ENCODE measurements at regions not wholly inside any gene's neighbourhood (a gene's known extent, or its start where the extent isn't known, plus 50 kb on each side); places are given as distances from the start of the nearest gene placed in this dataset.

DNA sequence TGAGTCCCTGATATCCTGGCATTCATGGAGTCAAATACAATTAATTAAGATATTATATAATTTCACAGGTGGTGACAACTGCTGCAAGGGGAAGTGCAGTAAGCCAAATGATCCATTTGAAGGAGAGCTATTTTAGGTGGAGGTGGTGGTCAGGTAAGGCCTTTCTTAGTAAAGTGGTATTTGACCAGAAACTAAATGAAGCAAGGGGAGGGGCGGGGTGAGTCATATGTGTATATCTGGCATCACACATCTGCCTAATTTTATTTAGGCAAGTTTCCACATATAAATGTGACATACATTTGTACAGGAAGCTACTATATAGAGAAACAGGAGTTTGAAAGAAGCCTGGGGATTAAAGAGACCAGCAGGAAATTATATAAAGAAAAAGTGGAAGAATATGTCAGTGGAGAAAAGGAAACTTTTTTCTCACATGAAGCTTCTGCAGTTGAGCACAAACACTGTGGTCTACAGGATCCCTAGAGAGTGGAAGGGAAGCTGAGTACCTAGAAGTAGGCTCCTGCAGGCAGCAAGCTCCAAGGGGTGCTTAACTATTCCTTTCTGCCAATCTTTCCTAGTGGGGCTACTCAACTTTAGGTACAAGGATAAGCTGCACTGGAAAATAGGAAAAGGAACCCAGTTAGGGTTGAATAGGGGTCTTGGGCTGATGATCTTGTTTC is 99.6 kb downstream of the OGFRL1 start:
- Mint-ChIP-seq H3K4me3 (no peak overlapping the region), H3K27ac (no peak overlapping the region), H3K4me1 (no peaks in the 10 kb centered on the region), H3K36me3 (ENCODE audit: low read depth) (no peaks in the 10 kb centered on the region), H3K27me3 (peaks cover 22% of the 10 kb centered on the region)
- no peak for ATAC-seq
- no peak for DNase-seq
- H3K9me3 ChIP-seq (ENCODE audit: control insufficient read depth, low read length, poor library complexity, severe bottlenecking), result no peaks in the 10 kb centered on the region

- Mint-ChIP-seq H3K4me1 (no peaks in the 10 kb centered on the region), H3K36me3 (ENCODE audit: low read depth) (no peaks in the 10 kb centered on the region)
- no peak for ATAC-seq
Measured at GRCh38 chr6:71388856-71389527, 100.4 kb downstream of the OGFRL1 start.

GRCh38 chr6:71391126-71391525 is 102.5 kb downstream of the OGFRL1 start:
- Mint-ChIP-seq H3K27ac (no peak overlapping the region), H3K4me3 (no peak overlapping the region)

More at GRCh38 chr6:71388856-71389527, 100.4 kb downstream of the OGFRL1 start:
- no peaks in the 10 kb centered on the region for H3K9me3 ChIP-seq (ENCODE audit: control insufficient read depth, low read length, poor library complexity, severe bottlenecking)
- no peak for DNase-seq
- Mint-ChIP-seq H3K27ac (no peak overlapping the region), H3K27me3 (peaks cover 26% of the 10 kb centered on the region), H3K4me3 (no peak overlapping the region)

DNA sequence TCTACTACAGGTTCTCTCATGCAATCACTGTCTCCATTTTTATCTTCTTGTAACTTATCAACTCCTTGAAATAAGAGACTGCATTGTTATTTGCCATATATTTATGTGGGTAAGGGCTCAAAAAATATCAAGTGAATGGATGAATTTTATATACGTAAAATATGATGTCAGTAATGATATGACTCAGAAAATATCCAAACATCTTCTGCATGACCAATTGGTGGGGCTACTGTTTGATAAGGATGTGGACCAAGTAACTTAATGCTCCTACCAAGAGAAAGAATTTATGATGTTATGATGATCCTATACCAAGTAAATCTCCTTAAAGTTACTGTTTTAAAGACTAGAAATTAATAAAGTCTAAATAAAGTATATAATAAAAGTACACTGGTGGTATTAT is 103.7 kb downstream of the OGFRL1 start:
- Mint-ChIP-seq H3K4me3 (no peak overlapping the region), H3K27ac (no peak overlapping the region), H3K4me1 (peaks cover 2% of the 10 kb centered on the region), H3K27me3 (peaks cover 39% of the 10 kb centered on the region), H3K36me3 (ENCODE audit: low read depth) (no peaks in the 10 kb centered on the region)
- DNase-seq, result no peak
- no peak for ATAC-seq
- no peaks in the 10 kb centered on the region for H3K9me3 ChIP-seq (ENCODE audit: control insufficient read depth, low read length, poor library complexity, severe bottlenecking)

More at GRCh38 chr6:71391126-71391525, 102.5 kb downstream of the OGFRL1 start:
- ATAC-seq (no peak), DNase-seq (no peak)
- peaks cover 2% of the 10 kb centered on the region for H3K4me1 Mint-ChIP-seq
- H3K36me3 Mint-ChIP-seq (ENCODE audit: low read depth), result no peaks in the 10 kb centered on the region
- peaks cover 29% of the 10 kb centered on the region for H3K27me3 Mint-ChIP-seq
- H3K9me3 ChIP-seq (ENCODE audit: control insufficient read depth, low read length, poor library complexity, severe bottlenecking), result no peaks in the 10 kb centered on the region

DNA sequence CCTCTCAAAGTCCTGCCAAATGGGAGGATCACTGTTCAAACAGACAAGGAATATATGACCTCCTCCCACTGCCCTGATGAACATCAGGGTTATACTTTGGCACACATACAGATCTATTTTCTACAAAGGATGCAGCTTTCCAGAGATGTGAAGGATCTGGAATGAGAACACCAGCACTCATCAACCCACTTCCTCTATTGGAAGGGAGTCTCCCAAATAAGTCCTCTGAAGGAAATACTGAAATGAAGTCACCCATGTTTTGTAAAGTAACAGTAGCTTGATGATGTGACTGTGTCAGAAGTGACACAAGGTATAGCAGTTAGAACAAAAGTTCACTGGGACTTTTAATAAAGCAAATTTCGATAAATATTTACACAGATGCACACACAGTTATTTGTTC is 104.9 kb downstream of the OGFRL1 start:
- peaks cover 2% of the 10 kb centered on the region for H3K4me1 Mint-ChIP-seq
- H3K9me3 ChIP-seq (ENCODE audit: control insufficient read depth, low read length, poor library complexity, severe bottlenecking), result no peaks in the 10 kb centered on the region
- ATAC-seq, result no peak
- no peaks in the 10 kb centered on the region for H3K36me3 Mint-ChIP-seq (ENCODE audit: low read depth)
- no peak overlapping the region for H3K4me3 Mint-ChIP-seq
- no peak overlapping the region for H3K27ac Mint-ChIP-seq
- no peak for DNase-seq
- H3K27me3 Mint-ChIP-seq, result peaks cover 39% of the 10 kb centered on the region

DNA sequence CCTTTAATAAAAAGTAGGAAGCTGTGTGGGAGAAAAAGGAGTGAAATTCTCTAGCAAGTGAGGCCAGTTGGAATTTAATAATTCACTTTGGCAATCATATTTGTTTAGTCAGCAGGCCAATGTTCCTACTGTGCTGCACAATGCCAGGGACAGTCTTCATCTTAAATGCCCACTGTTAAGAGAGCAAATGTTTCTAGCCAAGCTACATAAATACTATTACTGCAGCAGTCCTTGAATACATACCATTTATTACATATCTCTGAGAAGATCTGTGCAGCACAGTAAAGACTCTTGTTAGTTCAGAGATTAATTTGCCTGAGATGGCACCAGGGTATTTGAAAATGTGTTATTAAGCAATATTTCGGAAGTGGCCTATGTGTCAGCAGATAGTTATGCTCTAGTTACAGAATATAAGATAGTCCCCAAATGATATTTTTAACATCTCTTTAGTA is 105.4 kb downstream of the OGFRL1 start:
- H3K9me3 ChIP-seq (ENCODE audit: control insufficient read depth, low read length, poor library complexity, severe bottlenecking), result no peaks in the 10 kb centered on the region
- H3K27me3 Mint-ChIP-seq, result peaks cover 38% of the 10 kb centered on the region
- ATAC-seq (no peak), DNase-seq (no peak)
- H3K36me3 Mint-ChIP-seq (ENCODE audit: low read depth), result no peaks in the 10 kb centered on the region
- no peak overlapping the region for H3K27ac Mint-ChIP-seq
- H3K4me3 Mint-ChIP-seq, result no peak overlapping the region
- peaks cover 2% of the 10 kb centered on the region for H3K4me1 Mint-ChIP-seq

- Mint-ChIP-seq H3K27ac (no peak overlapping the region), H3K27me3 (peaks cover 30% of the 10 kb centered on the region), H3K36me3 (ENCODE audit: low read depth) (no peaks in the 10 kb centered on the region), H3K4me3 (no peak overlapping the region), H3K4me1 (peaks cover 2% of the 10 kb centered on the region)
- H3K9me3 ChIP-seq (ENCODE audit: control insufficient read depth, low read length, poor library complexity, severe bottlenecking), result no peaks in the 10 kb centered on the region
- DNase-seq (no peak), ATAC-seq (no peak)
Measured at GRCh38 chr6:71394926-71395325, 106.3 kb downstream of the OGFRL1 start.

GRCh38 chr6:71395731-71396409 is 107.3 kb downstream of the OGFRL1 start:
- Mint-ChIP-seq H3K4me1 (peaks cover 2% of the 10 kb centered on the region), H3K27me3 (peaks cover 30% of the 10 kb centered on the region), H3K4me3 (no peak overlapping the region), H3K27ac (no peak overlapping the region), H3K36me3 (ENCODE audit: low read depth) (no peaks in the 10 kb centered on the region)
- DNase-seq (no peak), ATAC-seq (no peak)
- no peaks in the 10 kb centered on the region for H3K9me3 ChIP-seq (ENCODE audit: control insufficient read depth, low read length, poor library complexity, severe bottlenecking)

- ATAC-seq, result no peak
- H3K4me3 Mint-ChIP-seq, result no peak overlapping the region
- H3K4me1 Mint-ChIP-seq, result peaks cover 2% of the 10 kb centered on the region
- H3K36me3 Mint-ChIP-seq (ENCODE audit: low read depth), result no peaks in the 10 kb centered on the region
- H3K9me3 ChIP-seq (ENCODE audit: control insufficient read depth, low read length, poor library complexity, severe bottlenecking), result no peaks in the 10 kb centered on the region
- no peak for DNase-seq
- peaks cover 26% of the 10 kb centered on the region for H3K27me3 Mint-ChIP-seq
- H3K27ac Mint-ChIP-seq, result no peak overlapping the region
Measured at GRCh38 chr6:71396410-71396801, 107.8 kb downstream of the OGFRL1 start.

- H3K27me3 Mint-ChIP-seq, result peaks cover 18% of the 10 kb centered on the region
- no peaks in the 10 kb centered on the region for H3K36me3 Mint-ChIP-seq (ENCODE audit: low read depth)
- no peak for ATAC-seq
- no peaks in the 10 kb centered on the region for H3K9me3 ChIP-seq (ENCODE audit: control insufficient read depth, low read length, poor library complexity, severe bottlenecking)
- DNase-seq, result no peak
- H3K27ac Mint-ChIP-seq, result no peak overlapping the region
- peaks cover 2% of the 10 kb centered on the region for H3K4me1 Mint-ChIP-seq
- no peak overlapping the region for H3K4me3 Mint-ChIP-seq
Measured at GRCh38 chr6:71399279-71399678, 110.7 kb downstream of the OGFRL1 start.

DNA sequence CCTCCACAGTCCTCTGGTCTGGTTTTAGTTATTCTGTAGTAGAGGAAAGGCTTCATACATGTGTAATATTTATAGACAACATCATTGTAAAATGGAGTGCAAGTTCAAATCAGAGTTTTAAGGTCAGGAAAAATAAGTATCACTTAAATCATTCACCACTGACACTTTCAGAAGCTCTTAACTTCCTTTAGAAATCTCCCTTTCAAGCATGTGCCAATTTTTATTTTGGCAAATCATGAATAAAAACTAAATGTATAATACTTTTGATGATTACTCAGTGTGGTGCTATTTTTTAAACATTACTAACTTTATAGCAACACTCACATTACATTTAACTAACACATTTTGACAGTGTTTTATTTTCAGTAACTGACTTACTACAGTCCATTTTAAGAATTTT is 112.2 kb downstream of the OGFRL1 start:
- DNase-seq (no peak), ATAC-seq (no peak)
- H3K27me3 Mint-ChIP-seq, result peaks cover 24% of the 10 kb centered on the region
- H3K4me3 Mint-ChIP-seq, result no peak overlapping the region
- no peaks in the 10 kb centered on the region for H3K36me3 Mint-ChIP-seq (ENCODE audit: low read depth)
- H3K9me3 ChIP-seq (ENCODE audit: control insufficient read depth, low read length, poor library complexity, severe bottlenecking), result no peaks in the 10 kb centered on the region
- H3K4me1 Mint-ChIP-seq, result peaks cover 2% of the 10 kb centered on the region
- H3K27ac Mint-ChIP-seq, result no peak overlapping the region

- DNase-seq (no peak), ATAC-seq (no peak)
- no peaks in the 10 kb centered on the region for H3K4me1 Mint-ChIP-seq
- H3K9me3 ChIP-seq (ENCODE audit: control insufficient read depth, low read length, poor library complexity, severe bottlenecking), result no peaks in the 10 kb centered on the region
- H3K27me3 Mint-ChIP-seq, result peaks cover 25% of the 10 kb centered on the region
- H3K36me3 Mint-ChIP-seq (ENCODE audit: low read depth), result no peaks in the 10 kb centered on the region
- no peak overlapping the region for H3K27ac Mint-ChIP-seq
- H3K4me3 Mint-ChIP-seq, result no peak overlapping the region
Measured at GRCh38 chr6:71402096-71402495, 113.5 kb downstream of the OGFRL1 start.

GRCh38 chr6:71403422-71404134 is 115.0 kb downstream of the OGFRL1 start:
- Mint-ChIP-seq H3K27me3 (peaks cover 29% of the 10 kb centered on the region), H3K4me1 (no peaks in the 10 kb centered on the region), H3K4me3 (no peak overlapping the region), H3K27ac (no peak overlapping the region), H3K36me3 (ENCODE audit: low read depth) (no peaks in the 10 kb centered on the region)
- no peaks in the 10 kb centered on the region for H3K9me3 ChIP-seq (ENCODE audit: control insufficient read depth, low read length, poor library complexity, severe bottlenecking)
- ATAC-seq, result no peak
- DNase-seq, result no peak

Data from T-helper 17 cell (primary cell).